ENCODE measurements at regions not wholly inside any gene's neighbourhood (a gene's known extent, or its start where the extent isn't known, plus 50 kb on each side); places are given as distances from the start of the nearest gene placed in this dataset.
A peak's percentile ranks its signal among the peaks of the same experiment; 100 is the strongest.

DNA sequence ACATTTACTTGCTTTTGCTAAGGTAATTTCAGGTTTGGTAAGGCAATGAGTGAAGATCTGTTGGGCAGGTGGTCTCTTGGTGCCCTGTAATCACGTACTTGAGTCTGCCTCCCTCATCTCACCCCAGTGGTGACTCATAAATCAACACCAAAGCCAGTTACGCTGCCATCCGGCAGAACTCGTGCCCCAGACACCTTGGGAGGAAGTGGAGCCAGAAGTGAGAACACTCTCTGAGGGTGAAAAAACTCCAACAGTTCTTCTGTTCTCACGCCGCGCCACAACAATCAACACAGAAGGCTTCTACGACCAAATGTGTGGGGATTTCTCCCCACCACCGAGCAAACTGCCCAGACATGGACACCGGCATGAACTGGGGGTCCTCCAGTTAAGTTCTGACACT is 206.2 kb downstream of the ARL4C start:
- intact Hi-C loops (cut with DNase I, micrococcal nuclease) = no loop called here
- Histone ChIP-seq H3K4me1 (ENCODE audit: low read depth) (peaks cover 7% of the 10 kb centered on the region), H3K4me3 (no peak overlapping the region), H3K9me3 (no peaks in the 10 kb centered on the region), H3K36me3 (ENCODE audit: low read depth) (no peaks in the 10 kb centered on the region)
- DNase-seq (peak; percentile 54 to 75 (median 54)), ATAC-seq (peak; percentile 45)
- TF ChIP-seq, protein P1, sequence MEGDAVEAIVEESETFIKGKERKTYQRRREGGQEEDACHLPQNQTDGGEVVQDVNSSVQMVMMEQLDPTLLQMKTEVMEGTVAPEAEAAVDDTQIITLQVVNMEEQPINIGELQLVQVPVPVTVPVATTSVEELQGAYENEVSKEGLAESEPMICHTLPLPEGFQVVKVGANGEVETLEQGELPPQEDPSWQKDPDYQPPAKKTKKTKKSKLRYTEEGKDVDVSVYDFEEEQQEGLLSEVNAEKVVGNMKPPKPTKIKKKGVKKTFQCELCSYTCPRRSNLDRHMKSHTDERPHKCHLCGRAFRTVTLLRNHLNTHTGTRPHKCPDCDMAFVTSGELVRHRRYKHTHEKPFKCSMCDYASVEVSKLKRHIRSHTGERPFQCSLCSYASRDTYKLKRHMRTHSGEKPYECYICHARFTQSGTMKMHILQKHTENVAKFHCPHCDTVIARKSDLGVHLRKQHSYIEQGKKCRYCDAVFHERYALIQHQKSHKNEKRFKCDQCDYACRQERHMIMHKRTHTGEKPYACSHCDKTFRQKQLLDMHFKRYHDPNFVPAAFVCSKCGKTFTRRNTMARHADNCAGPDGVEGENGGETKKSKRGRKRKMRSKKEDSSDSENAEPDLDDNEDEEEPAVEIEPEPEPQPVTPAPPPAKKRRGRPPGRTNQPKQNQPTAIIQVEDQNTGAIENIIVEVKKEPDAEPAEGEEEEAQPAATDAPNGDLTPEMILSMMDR (IDR thresholded peaks at IDR 0.05) = no peak

DNA sequence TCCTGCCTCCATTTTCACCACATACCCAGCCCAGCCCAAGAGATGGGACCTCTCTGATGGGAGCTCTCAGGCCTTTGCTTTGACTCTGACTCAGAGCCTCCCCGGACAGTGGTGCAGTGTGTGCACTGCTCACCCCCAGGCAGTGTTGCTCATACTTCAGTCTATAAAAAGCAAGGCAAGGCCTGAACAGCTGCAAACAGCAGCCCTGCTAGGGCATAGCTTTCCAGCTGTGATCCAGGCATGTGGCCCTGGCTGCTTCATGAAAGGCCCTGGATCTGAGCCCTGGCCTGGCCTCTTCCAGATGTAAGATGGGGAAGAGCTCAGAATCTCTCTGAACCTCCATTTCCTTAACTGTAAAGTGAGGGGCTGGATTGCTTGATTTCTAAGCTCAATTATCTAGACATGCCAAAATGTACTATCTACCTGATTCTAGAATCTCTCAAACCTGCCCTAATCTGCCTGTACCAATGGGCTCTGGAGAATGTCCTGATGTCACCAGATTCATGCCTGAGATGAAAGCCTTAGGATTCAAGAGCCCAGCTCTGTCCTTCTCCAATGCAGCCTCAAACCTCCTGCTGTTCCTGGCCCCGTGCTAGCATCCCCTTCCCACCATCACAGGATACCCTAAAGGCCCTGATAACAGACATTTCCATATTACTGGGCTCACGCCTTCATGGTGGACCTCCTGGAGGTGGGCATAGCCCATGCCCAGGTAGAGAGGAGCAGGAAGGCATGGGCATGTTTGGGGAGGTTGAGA is 206.9 kb downstream of the ARL4C start:
- Histone ChIP-seq H3K4me1 (ENCODE audit: low read depth) (peaks cover 7% of the 10 kb centered on the region), H3K4me3 (no peak overlapping the region), H3K36me3 (ENCODE audit: low read depth) (no peaks in the 10 kb centered on the region), H3K9me3 (no peaks in the 10 kb centered on the region)
- DNase-seq (peak in 1 of 3 donors; percentile 45), ATAC-seq (peak; percentile 12)
- TF ChIP-seq, protein P1 (IDR thresholded peaks at IDR 0.05) = no peak
- intact Hi-C loops (cut with DNase I, micrococcal nuclease) = no loop called here

DNA sequence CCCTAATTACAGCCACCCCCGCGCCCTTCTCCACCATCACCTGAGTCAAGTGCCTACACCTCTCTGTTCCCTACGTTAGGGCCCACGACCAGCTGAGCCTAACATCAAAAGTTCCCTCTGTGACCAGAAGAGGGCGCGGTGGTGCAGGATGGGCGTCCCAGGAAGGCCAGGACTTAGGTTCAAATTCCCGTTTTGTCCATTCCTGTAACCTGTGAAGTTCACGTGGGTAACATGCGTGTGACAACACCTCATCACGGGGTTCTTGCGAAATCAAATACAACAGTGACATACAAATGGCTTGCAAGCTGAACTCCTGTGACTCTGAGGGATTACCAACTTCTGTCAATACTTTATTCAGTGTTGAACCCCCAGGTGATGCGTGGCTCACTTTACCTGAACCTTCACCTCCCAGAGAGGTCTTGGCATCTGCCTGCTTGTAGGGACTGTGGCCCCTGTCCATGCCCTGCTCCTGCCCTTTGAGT is 207.9 kb downstream of the ARL4C start:
- H3K36me3 ChIP-seq (ENCODE audit: low read depth) = no peaks in the 10 kb centered on the region
- H3K4me1 ChIP-seq (ENCODE audit: low read depth) = peaks cover 7% of the 10 kb centered on the region
- ATAC-seq = peak; percentile 43
- DNase-seq = peak; percentile 70 to 77 (median 72)
- TF ChIP-seq, protein P1 (IDR thresholded peaks at IDR 0.05) = peak; percentile 65
- intact Hi-C loops (cut with DNase I, micrococcal nuclease) = no loop called here
- H3K4me3 ChIP-seq = no peak overlapping the region
- no peaks in the 10 kb centered on the region for H3K9me3 ChIP-seq

DNA sequence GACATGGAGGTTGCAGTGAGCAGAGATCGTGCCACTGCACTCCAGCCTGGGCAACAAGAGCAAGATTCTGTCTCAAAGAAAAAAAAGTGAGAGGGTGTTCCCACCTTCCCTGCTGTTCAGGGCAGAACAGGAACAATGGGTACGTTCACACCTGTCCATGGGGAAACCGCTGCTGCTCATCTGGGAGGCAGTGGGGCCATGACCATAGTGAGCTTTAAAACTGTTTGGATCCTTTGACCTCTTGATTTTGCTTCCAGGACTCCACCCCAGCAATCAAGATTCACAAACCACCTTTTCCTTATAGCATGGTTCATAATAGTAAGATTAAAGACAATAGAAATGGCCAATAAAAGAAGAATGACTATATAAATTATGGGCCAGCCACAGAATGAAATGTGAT is 209.2 kb downstream of the ARL4C start:
- DNase-seq (peak in 2 of 3 donors; percentile 53 to 68), ATAC-seq (peak; percentile 73)
- Histone ChIP-seq H3K4me3 (no peak overlapping the region), H3K4me1 (ENCODE audit: low read depth) (peaks cover 7% of the 10 kb centered on the region), H3K9me3 (no peaks in the 10 kb centered on the region), H3K36me3 (ENCODE audit: low read depth) (no peaks in the 10 kb centered on the region)
- intact Hi-C loops (cut with DNase I, micrococcal nuclease) = no loop called here
- TF ChIP-seq, protein P1 (IDR thresholded peaks at IDR 0.05) = no peak

DNA sequence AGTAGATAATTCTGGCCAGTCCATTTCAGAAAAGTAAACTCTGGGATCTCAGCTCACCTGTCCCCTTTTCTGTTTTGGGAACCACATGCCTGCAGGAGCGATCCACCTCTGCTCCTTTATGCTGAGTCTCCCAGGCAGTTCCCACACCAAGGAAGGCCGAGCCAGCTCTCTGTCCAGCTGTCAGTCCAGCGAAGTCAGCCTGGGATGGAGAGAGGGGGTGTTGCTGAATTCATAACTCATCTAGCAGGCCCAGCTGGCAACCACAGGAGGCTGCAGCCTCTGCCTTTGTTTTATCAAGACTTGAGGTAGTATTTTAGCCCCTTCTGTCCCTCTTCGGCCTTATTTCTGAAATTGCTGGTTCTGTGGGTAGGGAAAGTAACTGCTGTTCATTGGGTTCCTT is 209.9 kb downstream of the ARL4C start:
- TF ChIP-seq, protein P1 (IDR thresholded peaks at IDR 0.05) = no peak
- ATAC-seq (no peak), DNase-seq (no peak)
- H3K4me1 ChIP-seq (ENCODE audit: low read depth) = peaks cover 7% of the 10 kb centered on the region
- no peaks in the 10 kb centered on the region for H3K36me3 ChIP-seq (ENCODE audit: low read depth)
- intact Hi-C loops (cut with DNase I, micrococcal nuclease) = no loop called here
- H3K4me3 ChIP-seq = no peak overlapping the region
- no peaks in the 10 kb centered on the region for H3K9me3 ChIP-seq
